ENCODE measurements at regions not wholly inside any gene's neighbourhood (a gene's known extent, or its start where the extent isn't known, plus 50 kb on each side); places are given as distances from the start of the nearest gene placed in this dataset.

DNA sequence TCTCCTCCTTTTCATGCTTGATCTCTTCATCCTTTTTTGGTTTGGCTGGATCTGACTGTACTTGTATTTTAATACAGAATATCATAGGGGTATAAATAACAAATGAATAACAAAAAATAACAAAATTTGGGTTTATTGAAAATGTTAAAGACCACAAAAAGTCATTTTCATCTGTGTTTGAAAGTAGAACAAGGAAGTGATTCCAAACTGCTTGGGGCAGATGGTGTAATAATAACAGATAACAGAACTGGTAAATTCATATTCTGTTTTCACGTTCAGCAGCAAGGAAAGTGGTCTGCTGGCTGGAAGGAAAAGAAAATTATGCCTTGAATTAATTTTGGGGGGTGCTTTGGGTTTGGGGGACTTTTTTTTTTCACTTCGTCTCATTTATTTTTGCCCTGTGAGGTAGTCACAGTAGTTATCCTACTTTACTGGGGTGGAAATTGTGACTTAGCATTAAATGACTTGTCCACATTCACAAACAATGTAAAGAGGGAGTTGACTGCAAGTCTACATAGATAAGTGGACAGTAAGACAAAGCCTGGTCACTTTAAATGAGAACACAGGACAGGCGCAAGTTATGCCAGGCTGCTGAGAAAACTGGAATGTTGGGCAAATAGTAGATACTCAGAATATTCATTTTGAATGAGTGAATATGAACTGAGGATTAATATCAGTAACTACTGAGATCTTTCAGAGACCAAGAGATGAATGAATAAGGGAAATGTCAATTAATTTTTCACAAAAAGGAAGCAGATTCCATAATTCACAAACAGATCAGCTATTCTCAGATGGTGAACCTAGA lies 193.9 kb upstream of the CITED2 start:
- TF ChIP-seq POLR2A (IDR thresholded peaks at IDR 0.05): no peak
- TF ChIP-seq CTCF (IDR thresholded peaks at IDR 0.05): no peak

Data from Peyer's patch (tissue), 4 donors.